Astrocyte (in vitro differentiated cells and primary cell): ENCODE measurements at regions not wholly inside any gene's neighbourhood (a gene's known extent, or its start where the extent isn't known, plus 50 kb on each side); places are given as distances from the start of the nearest gene placed in this dataset.

Source experiments
- DNase-seq: peaks from one replicate; pipeline ENCODE4 v3.0.0-alpha.2; 2010; ENCODE audit warnings: low read depth
- FAIRE-seq: peaks from 2 replicates; lab custom pipeline; 2011; peaks lifted over from hg19 to GRCh38; lab: Jason Lieb, UNC
- H2AFZ ChIP-seq: 2 replicates; pipeline ENCODE4 v1.6.0; 2012; ENCODE audit warnings: low read depth, low read length, inconsistent platforms
- H3K27ac ChIP-seq: 2 replicates; pipeline ENCODE4 v1.5.1; 2011; ENCODE audit warnings: low read depth, low read length, inconsistent platforms
- H3K27me3 ChIP-seq: 2 replicates; pipeline ENCODE4 v1.6.0; 2011; ENCODE audit warnings: low read length, inconsistent platforms; ENCODE audit not compliant: insufficient read depth
- H3K36me3 ChIP-seq: 2 replicates; pipeline ENCODE4 v1.5.1; 2011; ENCODE audit warnings: low read length, inconsistent platforms; ENCODE audit not compliant: insufficient read depth
- H3K4me1 ChIP-seq: 2 replicates; pipeline ENCODE4 v1.5.1; 2011; ENCODE audit warnings: low read length, inconsistent platforms; ENCODE audit not compliant: insufficient read depth
- H3K4me2 ChIP-seq: 2 replicates; pipeline ENCODE4 v1.6.0; 2012; ENCODE audit warnings: low read length, inconsistent platforms
- H3K4me3 ChIP-seq: 2 replicates; pipeline ENCODE4 v1.5.1; 2011; ENCODE audit warnings: low read depth, mild to moderate bottlenecking, low read length, inconsistent platforms; ENCODE audit not compliant: insufficient read depth
- H3K79me2 ChIP-seq: 2 replicates; pipeline ENCODE4 v1.6.0; 2012; ENCODE audit warnings: mild to moderate bottlenecking, low read length, inconsistent platforms; ENCODE audit not compliant: insufficient read depth
- H3K9ac ChIP-seq: 2 replicates; pipeline ENCODE4 v1.6.0; 2012; ENCODE audit warnings: mild to moderate bottlenecking, low read length, inconsistent platforms
- H3K9me3 ChIP-seq: 2 replicates; pipeline ENCODE4 v1.5.1; 2012; ENCODE audit warnings: low read depth, mild to moderate bottlenecking, low read length, inconsistent platforms; ENCODE audit not compliant: insufficient read depth
- H4K20me1 ChIP-seq: 2 replicates; pipeline ENCODE4 v1.6.0; 2012; ENCODE audit warnings: low read length, inconsistent platforms; ENCODE audit not compliant: insufficient read depth
- H3K27ac Mint-ChIP-seq: one replicate; pipeline ENCODE4 v1.8.0; 2021; ENCODE audit warnings: mild to moderate bottlenecking, mixed read lengths; ENCODE audit not compliant: unreplicated experiment
- H3K27me3 Mint-ChIP-seq: one replicate; pipeline ENCODE4 v1.8.0; 2021; ENCODE audit warnings: low read depth, mixed read lengths; ENCODE audit not compliant: unreplicated experiment
- H3K36me3 Mint-ChIP-seq: one replicate; pipeline ENCODE4 v1.8.0; 2021; ENCODE audit warnings: low read depth, mixed read lengths; ENCODE audit not compliant: unreplicated experiment
- H3K4me1 Mint-ChIP-seq: one replicate; pipeline ENCODE4 v1.8.0; 2021; ENCODE audit warnings: low read depth, mixed read lengths; ENCODE audit not compliant: unreplicated experiment
- H3K4me3 Mint-ChIP-seq: one replicate; pipeline ENCODE4 v1.8.0; 2021; ENCODE audit warnings: mild to moderate bottlenecking, moderate library complexity, mixed read lengths; ENCODE audit not compliant: unreplicated experiment
- H3K9me3 Mint-ChIP-seq: one replicate; pipeline ENCODE4 v1.8.0; 2021; ENCODE audit warnings: mild to moderate bottlenecking, mixed read lengths; ENCODE audit not compliant: unreplicated experiment
- EZH2 ChIP-seq: IDR thresholded peaks from 2 replicates; pipeline ENCODE4 v1.6.1; 2012; ENCODE audit warnings: mild to moderate bottlenecking, low read length, inconsistent platforms; ENCODE audit not compliant: insufficient read depth
- TF ChIP-seq, protein P1 (sequence below): IDR thresholded peaks from 2 replicates; pipeline ENCODE4 v1.5.1; 2011; ENCODE audit warnings: low read depth, mild to moderate bottlenecking, inconsistent platforms, low read length, moderate library complexity; ENCODE audit not compliant: insufficient read depth

GRCh38 chr17:70905796-70906195 is 736.5 kb downstream of the KCNJ2 start:
- H4K20me1 ChIP-seq = no peaks in the 10 kb centered on the region
- H3K27me3 Mint-ChIP-seq = no peaks in the 10 kb centered on the region
- H3K9ac ChIP-seq = peak overlapping the region; percentile 26
- peak overlapping the region; percentile 48 for H2AFZ ChIP-seq
- no peaks in the 10 kb centered on the region for H3K27me3 ChIP-seq
- H3K27ac Mint-ChIP-seq = peak overlapping the region; percentile 82
- H3K4me3 ChIP-seq = no peak overlapping the region
- peaks cover 12% of the 10 kb centered on the region for H3K4me1 Mint-ChIP-seq
- TF ChIP-seq EZH2 = no peak
- TF ChIP-seq, protein P1, sequence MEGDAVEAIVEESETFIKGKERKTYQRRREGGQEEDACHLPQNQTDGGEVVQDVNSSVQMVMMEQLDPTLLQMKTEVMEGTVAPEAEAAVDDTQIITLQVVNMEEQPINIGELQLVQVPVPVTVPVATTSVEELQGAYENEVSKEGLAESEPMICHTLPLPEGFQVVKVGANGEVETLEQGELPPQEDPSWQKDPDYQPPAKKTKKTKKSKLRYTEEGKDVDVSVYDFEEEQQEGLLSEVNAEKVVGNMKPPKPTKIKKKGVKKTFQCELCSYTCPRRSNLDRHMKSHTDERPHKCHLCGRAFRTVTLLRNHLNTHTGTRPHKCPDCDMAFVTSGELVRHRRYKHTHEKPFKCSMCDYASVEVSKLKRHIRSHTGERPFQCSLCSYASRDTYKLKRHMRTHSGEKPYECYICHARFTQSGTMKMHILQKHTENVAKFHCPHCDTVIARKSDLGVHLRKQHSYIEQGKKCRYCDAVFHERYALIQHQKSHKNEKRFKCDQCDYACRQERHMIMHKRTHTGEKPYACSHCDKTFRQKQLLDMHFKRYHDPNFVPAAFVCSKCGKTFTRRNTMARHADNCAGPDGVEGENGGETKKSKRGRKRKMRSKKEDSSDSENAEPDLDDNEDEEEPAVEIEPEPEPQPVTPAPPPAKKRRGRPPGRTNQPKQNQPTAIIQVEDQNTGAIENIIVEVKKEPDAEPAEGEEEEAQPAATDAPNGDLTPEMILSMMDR = no peak
- no peaks in the 10 kb centered on the region for H3K9me3 ChIP-seq
- peak; percentile 100 for DNase-seq
- no peaks in the 10 kb centered on the region for H3K79me2 ChIP-seq
- H3K36me3 ChIP-seq = no peaks in the 10 kb centered on the region
- H3K27ac ChIP-seq = peak overlapping the region; percentile 80
- peak; percentile 99 for FAIRE-seq
- H3K36me3 Mint-ChIP-seq = no peaks in the 10 kb centered on the region
- H3K4me1 ChIP-seq = peaks cover 11% of the 10 kb centered on the region
- no peak overlapping the region for H3K4me2 ChIP-seq
- H3K9me3 Mint-ChIP-seq = no peaks in the 10 kb centered on the region
- H3K4me3 Mint-ChIP-seq = no peak overlapping the region

DNA sequence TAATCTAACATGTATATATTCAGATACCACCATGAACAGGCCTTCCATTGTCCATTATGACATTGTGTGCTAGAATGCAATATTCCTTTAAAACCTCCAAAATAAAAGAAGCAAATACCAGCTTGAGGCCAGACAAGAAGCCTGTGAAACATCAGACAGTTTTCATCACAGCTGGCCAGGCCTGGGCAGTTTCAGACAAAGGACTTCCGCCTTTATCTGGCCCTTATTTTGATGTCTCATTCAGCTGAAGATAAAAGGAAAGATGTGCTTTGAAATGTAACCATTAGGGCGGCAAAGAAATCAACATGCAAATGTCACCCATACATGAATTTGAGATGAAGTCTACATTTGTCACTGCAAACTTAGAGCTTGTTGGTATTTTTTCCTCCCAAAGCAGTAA is 737.5 kb downstream of the KCNJ2 start:
- Histone ChIP-seq H3K4me2 (peak overlapping the region; percentile 13), H4K20me1 (no peaks in the 10 kb centered on the region), H3K9ac (no peak overlapping the region), H3K79me2 (no peaks in the 10 kb centered on the region), H3K4me3 (no peak overlapping the region), H2AFZ (peak overlapping the region; percentile 57), H3K4me1 (peaks cover 11% of the 10 kb centered on the region), H3K27ac (peak overlapping the region; percentile 80), H3K9me3 (no peaks in the 10 kb centered on the region), H3K27me3 (no peaks in the 10 kb centered on the region), H3K36me3 (no peaks in the 10 kb centered on the region)
- Mint-ChIP-seq H3K9me3 (no peaks in the 10 kb centered on the region), H3K4me1 (peaks cover 12% of the 10 kb centered on the region), H3K27me3 (no peaks in the 10 kb centered on the region), H3K36me3 (no peaks in the 10 kb centered on the region), H3K4me3 (no peak overlapping the region), H3K27ac (peak overlapping the region; percentile 18)
- peak; percentile 23 for FAIRE-seq
- TF ChIP-seq, protein P1 = no peak
- peak; percentile 83 for DNase-seq

DNA sequence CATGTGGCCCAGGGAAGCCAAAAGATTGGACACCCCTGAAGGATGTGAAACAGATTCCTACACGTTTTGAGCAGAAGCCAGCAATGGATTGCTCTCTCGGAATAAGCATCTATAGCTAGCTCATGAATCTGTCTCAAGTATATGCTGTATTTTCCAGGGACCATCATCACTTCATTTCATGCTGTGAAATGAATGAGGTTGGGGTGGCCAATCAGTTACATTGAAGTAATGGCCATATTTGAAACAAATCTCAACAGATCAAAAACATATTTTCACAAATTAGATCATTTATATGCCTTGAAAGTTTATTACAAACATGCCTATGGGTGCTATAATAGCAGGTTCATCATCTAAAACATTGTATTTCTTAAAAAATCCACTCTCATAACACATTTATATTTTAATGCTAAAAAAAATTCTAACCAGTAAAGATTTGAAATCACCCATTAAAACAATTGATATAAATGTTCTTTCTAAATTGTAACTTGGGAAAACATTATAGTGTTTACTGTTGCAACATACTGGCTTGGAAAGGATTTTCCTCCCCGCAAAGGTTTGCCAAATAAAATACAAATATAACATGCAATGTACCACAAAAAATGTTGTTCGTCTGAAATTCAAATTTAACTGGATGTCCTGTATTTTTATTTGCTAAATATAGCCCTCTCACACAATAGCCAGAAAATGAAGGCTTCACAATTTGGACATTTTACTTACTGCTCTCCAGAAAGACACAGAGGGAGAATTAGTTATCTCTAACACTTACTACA is 743.6 kb downstream of the KCNJ2 start:
- Mint-ChIP-seq H3K4me1 (no peaks in the 10 kb centered on the region), H3K36me3 (no peaks in the 10 kb centered on the region), H3K27me3 (no peaks in the 10 kb centered on the region), H3K27ac (no peak overlapping the region), H3K4me3 (no peak overlapping the region), H3K9me3 (peaks cover 3% of the 10 kb centered on the region)
- H2AFZ ChIP-seq = no peak overlapping the region
- no peaks in the 10 kb centered on the region for H3K9me3 ChIP-seq
- TF ChIP-seq, protein P1 = no peak
- no peak for TF ChIP-seq EZH2
- no peaks in the 10 kb centered on the region for H3K4me1 ChIP-seq
- H3K4me3 ChIP-seq = no peak overlapping the region
- no peak overlapping the region for H3K9ac ChIP-seq
- no peaks in the 10 kb centered on the region for H3K27me3 ChIP-seq
- no peak overlapping the region for H3K4me2 ChIP-seq
- H4K20me1 ChIP-seq = no peaks in the 10 kb centered on the region
- no peak overlapping the region for H3K27ac ChIP-seq
- no peaks in the 10 kb centered on the region for H3K79me2 ChIP-seq
- no peak for FAIRE-seq
- H3K36me3 ChIP-seq = no peaks in the 10 kb centered on the region
- peak; percentile 25 for DNase-seq
